Right kidney (tissue), 1 donor: ENCODE measurements at regions not wholly inside any gene's neighbourhood (a gene's known extent, or its start where the extent isn't known, plus 50 kb on each side); places are given as distances from the start of the nearest gene placed in this dataset.

Experiments used
- DNase-seq: peaks from one replicate; pipeline ENCODE4 v3.0.0-alpha.2; 2016

DNA sequence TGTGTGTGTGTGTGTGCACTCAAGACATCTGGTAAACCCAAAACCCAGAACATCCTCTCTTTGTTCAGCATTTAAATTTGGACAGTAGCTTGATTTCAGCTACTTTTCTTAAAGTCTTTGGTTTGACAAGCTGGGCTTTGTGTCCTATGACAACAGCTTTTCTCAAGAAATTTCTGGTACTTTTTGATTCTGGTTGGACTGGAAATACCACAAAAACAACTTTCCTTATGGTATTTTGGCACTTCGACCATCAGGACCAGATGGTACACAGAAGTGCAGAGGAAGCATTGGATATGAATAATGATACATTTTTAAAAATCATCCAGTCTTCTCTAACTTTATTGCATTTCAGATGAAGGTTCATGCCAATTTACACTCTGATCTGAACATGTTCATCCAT lies 286.6 kb upstream of the FLRT2 start:
- DNase-seq = no peak

DNA sequence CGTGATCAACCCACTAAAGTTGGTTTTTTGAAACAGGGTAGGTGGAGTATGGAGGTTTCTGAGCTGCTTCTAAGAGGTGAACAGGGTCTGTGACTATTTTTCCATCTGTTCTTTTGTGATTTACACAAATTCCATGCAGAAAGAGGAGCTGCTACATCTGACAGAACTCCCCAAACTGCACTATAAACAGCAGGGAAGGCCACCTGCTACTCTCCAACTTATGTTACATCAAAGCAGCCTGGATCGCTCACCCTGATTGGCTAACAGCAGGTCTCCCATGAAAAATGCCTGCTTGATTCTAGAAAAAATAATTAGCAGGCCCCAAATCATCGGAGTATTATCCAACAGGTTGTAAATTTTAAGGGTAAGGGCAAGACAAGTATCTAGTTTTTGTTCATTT lies 282.9 kb upstream of the FLRT2 start:
- no peak for DNase-seq

GRCh38 chr14:85248881-85249635 lies 280.9 kb upstream of the FLRT2 start:
- DNase-seq = no peak

- DNase-seq = no peak
These were observed 279.3 kb upstream of the FLRT2 start for GRCh38 chr14:85250414-85251189.

DNA sequence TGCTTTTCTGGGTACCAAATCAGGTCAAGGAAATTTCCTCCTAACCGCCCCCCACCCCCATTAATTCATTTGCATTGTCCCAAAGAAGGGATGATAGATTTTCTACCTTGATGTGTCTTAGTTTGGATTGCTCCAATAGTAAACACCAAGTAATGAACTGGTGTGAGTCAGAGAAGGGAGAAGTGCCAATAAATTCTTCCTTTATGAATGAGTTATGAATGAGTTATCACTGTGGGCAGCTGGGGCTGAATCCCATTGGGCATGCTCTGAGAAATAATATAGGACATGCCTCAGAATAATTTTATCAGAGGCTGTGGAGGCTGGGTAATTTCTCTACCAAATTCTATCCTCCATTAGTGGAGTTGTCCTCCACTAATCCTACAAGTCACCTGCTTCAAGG lies 277.9 kb upstream of the FLRT2 start:
- DNase-seq = no peak

DNA sequence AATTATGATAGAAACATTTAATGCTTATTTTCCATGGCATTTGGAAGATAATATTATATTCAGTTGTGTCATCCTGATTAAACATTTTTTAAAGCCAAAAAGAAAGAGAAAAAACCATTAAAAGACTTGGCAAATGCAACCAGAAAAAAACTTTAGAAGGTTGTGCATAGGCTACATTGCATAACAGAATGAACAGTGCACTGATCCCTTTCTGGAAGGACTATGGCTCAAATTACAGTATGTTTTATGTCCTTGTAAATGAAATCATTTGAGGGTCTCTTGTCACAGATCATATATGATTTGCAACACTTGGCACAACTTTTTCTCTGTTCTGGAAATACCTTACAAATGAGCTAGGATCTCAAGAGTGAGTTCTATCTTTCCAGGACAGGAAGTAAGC lies 275.2 kb upstream of the FLRT2 start:
- DNase-seq = no peak

DNA sequence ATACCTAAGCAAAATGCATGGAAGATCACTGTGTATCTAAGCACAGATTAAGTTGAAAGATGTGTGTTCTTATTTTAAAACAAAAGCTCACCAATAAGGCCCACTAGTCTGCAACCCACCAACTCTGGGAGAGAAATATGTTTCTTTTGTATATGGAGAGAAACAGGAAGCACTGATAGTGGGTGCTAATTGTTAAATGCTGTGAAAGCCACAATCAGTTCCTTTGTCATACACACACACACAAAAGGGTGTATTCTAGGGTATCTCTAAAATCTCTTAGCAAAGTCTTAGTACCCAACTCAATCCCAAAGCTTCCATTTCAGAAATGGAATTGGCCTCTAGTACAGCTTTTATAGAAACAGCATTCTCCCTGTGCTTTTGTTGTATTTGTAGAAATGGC lies 272.7 kb upstream of the FLRT2 start:
- DNase-seq = no peak

GRCh38 chr14:85263916-85264675 lies 265.8 kb upstream of the FLRT2 start:
- no peak for DNase-seq

DNA sequence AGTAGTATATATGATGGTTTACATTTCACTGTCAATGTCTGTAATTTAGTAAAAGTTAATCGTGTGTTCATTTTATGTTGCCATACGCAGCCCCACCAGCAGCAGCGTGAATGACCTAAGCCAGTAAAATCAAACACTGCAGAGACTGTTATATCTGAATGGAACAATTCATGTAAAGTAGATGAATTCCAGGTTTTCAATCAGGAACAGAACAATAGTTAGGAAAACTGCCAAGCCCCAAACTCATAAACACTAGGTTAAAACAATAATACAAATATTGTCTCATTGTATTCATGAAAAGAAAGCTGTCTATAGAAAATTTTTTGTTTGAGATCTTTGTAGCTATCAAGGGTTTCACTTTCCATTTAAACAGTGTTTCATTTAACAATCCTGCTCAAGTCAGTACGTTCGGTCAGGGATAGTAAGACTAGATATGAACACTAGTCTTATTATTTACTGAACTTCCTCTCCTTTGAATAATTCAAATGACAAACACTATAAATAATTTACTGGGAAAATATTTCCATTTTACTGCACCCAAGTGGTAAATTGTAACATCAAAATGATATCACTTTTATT lies 256.8 kb upstream of the FLRT2 start:
- DNase-seq = no peak

DNA sequence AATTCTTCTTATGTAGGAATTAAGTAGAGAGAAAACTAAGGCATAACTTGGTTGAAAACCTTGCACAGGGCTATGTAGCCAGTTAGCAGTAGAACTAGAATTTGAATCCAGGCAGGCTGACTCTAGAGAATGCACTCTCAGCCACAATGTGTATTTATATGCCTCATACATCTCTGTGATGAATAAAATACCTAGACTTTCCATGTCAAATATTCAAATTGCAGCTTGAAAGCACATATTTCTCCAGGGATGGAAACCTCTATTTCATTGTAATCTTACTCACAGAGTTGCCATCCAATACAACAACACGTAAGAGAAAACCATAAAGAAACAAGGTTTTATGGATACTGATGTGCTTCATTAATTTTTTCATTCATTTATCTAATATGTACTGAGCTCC lies 256.0 kb upstream of the FLRT2 start:
- no peak for DNase-seq

- DNase-seq = no peak
These were observed 253.6 kb upstream of the FLRT2 start for GRCh38 chr14:85276161-85276978.

- no peak for DNase-seq
These were observed 253.0 kb upstream of the FLRT2 start for GRCh38 chr14:85276979-85277228.

GRCh38 chr14:85279407-85279806 lies 250.5 kb upstream of the FLRT2 start:
- DNase-seq = no peak

GRCh38 chr14:85280074-85280473 lies 249.9 kb upstream of the FLRT2 start:
- DNase-seq = no peak

DNA sequence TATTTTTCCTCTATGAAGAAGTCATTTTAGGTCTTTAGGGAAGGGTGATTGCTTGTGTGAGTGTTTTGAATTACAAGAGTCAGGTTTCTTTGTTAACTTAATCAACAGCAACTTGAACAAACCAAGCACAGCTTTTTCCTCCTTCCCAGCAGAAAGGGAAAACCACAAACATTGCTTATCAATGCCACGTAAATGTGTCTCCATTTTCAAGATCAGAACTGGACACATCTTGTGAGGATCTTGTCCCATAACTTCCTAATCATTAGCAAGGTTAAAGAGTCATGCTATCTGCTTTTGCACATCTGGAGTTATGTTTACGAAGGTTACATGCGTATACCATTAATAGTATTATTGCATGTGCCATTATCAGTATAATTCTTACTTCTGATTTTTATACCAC lies 248.0 kb upstream of the FLRT2 start:
- no peak for DNase-seq

DNA sequence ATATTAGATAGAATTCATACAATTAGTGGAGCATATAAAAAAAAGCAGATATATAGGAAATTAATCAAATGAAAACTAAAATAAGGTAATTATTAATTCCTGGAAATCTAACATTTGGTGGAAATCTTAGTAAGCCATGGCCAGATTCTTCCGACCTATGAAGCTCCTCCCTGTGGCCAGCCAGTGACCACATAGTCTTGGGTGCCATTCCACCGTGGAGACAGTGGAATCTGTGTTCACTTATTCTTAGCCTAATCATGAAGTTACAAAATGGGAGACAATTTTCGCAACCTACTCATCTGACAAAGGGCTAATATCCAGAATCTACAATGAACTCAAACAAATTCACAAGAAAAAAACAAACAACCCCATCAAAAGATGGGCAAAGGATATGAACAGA lies 241.9 kb upstream of the FLRT2 start:
- DNase-seq = no peak

- DNase-seq = no peak
These were observed 238.2 kb upstream of the FLRT2 start for GRCh38 chr14:85291731-85292130.

DNA sequence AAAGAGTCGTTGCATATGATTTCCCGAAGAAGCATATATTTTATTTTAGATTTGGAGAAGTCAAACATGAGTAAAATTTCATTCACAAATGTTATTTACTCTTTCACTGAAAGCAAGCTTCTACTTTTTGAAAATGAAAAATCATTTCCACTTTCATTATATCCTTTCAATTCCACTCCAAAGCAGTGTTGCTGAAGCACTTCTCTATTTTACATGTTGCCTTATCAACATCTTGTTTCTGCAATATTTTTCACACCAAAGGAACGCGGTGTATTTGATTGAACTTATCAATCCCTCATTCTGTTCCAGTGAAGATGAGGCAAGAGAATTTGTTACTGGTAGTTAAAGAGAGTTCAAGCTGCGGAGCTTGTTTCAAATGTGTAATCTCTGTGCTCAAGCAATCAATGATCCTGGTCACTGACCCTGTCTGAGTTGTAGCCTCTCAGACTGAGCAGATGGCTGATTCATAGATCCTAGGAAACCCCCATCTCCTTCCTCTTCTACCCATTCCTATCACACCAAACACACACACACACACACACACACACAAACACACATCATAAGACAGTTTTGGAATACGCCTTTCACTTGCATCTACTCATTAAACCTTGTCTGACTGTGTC lies 236.2 kb upstream of the FLRT2 start:
- DNase-seq = no peak

DNA sequence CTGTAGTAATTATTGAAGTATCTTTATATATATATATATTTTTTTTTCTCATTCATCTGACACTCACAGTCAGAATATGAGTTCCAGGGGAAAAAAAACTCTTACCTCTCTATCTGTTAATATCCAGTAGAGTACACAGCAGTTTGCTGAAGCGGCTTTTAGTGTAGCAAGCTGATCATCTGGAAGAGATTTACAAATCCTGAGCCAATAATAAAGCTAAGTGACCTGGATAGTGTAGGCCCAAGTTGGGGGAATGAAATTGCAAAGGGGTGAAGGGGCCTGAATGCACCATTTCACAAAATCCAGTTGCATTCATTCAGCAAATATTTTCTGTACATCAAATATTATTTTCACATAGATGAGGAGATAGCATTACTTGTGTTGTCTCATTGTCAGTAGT lies 234.6 kb upstream of the FLRT2 start:
- no peak for DNase-seq

DNA sequence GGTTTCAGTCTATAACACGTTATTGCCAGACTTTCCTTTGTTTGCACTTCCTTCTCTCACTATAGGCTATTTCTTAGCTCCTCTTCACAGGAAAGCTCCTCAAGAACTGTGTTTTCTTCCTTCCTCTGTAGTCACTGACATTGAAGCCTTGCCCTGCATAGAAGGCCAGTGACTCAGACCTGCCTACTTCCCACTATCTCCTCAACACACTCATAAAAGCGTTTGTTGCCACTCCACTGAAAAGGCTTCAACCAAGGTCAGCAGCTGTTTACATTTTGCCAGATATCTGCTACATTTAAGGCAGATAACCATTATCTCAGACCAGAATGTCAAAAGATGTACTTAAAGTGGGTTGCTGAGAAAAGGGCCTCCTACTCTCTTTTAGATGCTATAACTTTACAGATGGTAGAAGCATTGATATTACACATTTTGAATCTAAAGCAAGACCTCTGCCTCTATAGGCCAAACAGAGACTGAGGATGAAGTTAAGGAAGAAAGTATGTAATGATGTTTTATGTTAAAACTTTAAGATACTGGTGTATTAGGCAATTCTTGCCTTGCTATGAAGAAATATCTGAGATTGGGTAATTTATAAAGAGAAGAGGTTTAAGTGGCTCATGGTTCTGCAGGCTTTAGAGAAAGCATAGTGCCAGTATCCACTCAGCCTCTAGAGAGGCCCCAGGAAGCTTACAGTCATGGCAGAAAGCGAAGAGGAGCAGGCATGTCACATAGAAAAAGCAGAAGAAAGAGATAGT lies 233.3 kb upstream of the FLRT2 start:
- DNase-seq = no peak

GRCh38 chr14:85300107-85300506 lies 229.8 kb upstream of the FLRT2 start:
- no peak for DNase-seq
